Small intestine (tissue), 7 donors: ENCODE measurements at regions not wholly inside any gene's neighbourhood (a gene's known extent, or its start where the extent isn't known, plus 50 kb on each side); places are given as distances from the start of the nearest gene placed in this dataset.

Experiments used
- DNase-seq, 2 donors: peaks; one replicate each; pipeline versions ENCODE4 v3.0.0 to v3.0.0-alpha.2; 2013
- FAIRE-seq: peaks from 2 replicates; lab custom pipeline; 2012; peaks lifted over from hg19 to GRCh38; lab: Jason Lieb, UNC
- H3K27ac ChIP-seq, 3 donors: one replicate each; pipeline ENCODE4 v1.5.1; 2013; ENCODE audit warnings: low read length in 2 of 3, mild to moderate bottlenecking in 2 of 3, control low read depth in 1 of 3, inconsistent platforms in 1 of 3, low read depth in 1 of 3, moderate library complexity in 1 of 3
- H3K27me3 ChIP-seq, 3 donors: one replicate each; pipeline ENCODE4 v1.6.1; 2013; ENCODE audit warnings: low read length in 3 of 3, inconsistent platforms in 1 of 3; ENCODE audit not compliant: control insufficient read depth in 3 of 3, insufficient read depth in 3 of 3
- H3K36me3 ChIP-seq, 3 donors: one replicate each; pipeline ENCODE4 v1.6.1; 2013; ENCODE audit warnings: low read length in 3 of 3, inconsistent platforms in 1 of 3, low read depth in 1 of 3, mild to moderate bottlenecking in 1 of 3, moderate library complexity in 1 of 3; ENCODE audit not compliant: control insufficient read depth in 3 of 3, insufficient read depth in 2 of 3
- H3K4me1 ChIP-seq, 3 donors: one replicate each; pipeline ENCODE4 v1.6.1; 2013; ENCODE audit warnings: low read length in 2 of 3, inconsistent platforms in 1 of 3, low read depth in 1 of 3, mild to moderate bottlenecking in 1 of 3, moderate library complexity in 1 of 3; ENCODE audit not compliant: control insufficient read depth in 3 of 3, insufficient read depth in 2 of 3
- H3K4me3 ChIP-seq, 3 donors: one replicate each; pipeline ENCODE4 v1.5.1; 2013; ENCODE audit warnings: low read length in 3 of 3, control low read depth in 1 of 3, inconsistent platforms in 1 of 3, low read depth in 1 of 3, mild to moderate bottlenecking in 1 of 3, moderate library complexity in 1 of 3
- H3K9me3 ChIP-seq, 2 donors: one replicate each; pipeline ENCODE4 v1.6.1; 2013; ENCODE audit warnings: low read depth in 1 of 2, low read length in 1 of 2; ENCODE audit not compliant: control insufficient read depth in 2 of 2, insufficient read depth in 1 of 2
- WGBS, 3 donors: extraction: QIAGEN DNeasy Blood & Tissue Kit; methylation state at CpG; one replicate each; pipeline ENCODE4 v1.1.7; 2013; 5-methylcytosine and 5-hydroxymethylcytosine counted together
- donor health status: healthy with polysubstance abuse.
- donor health status: control.
- donor health status: control.
- donor health status: Bipolar disorder and iron deficiency.
- donor health status: healthy.

- H3K9me3 ChIP-seq = peaks cover 0 to 3% of the 10 kb centered on the region in 2 donors
- DNase-seq (no peak), FAIRE-seq (no peak)
- no peaks in the 10 kb centered on the region for H3K4me1 ChIP-seq
- no peak overlapping the region for H3K27ac ChIP-seq
- 62 to 69% (median 63%) methylated on average over 2 of the region's 2 CpGs for WGBS, 3 donors
- no peaks in the 10 kb centered on the region for H3K36me3 ChIP-seq
- no peak overlapping the region for H3K4me3 ChIP-seq
- no peaks in the 10 kb centered on the region for H3K27me3 ChIP-seq
These were observed 84.0 kb upstream of the KLF14 start for GRCh38 chr7:130818056-130818455.

- no peaks in the 10 kb centered on the region for H3K27me3 ChIP-seq
- DNase-seq (no peak), FAIRE-seq (no peak)
- no peaks in the 10 kb centered on the region for H3K4me1 ChIP-seq
- H3K4me3 ChIP-seq = no peak overlapping the region
- H3K27ac ChIP-seq = no peak overlapping the region
- H3K36me3 ChIP-seq = no peaks in the 10 kb centered on the region
- H3K9me3 ChIP-seq = peaks cover 0 to 3% of the 10 kb centered on the region in 2 donors
- 79 to 90% (median 90%) methylated on average over 3 of the region's 3 CpGs for whole genome bisulfite sequencing, 3 donors
These were observed 87.9 kb upstream of the KLF14 start for GRCh38 chr7:130821864-130822263.

- H3K4me3 ChIP-seq = no peak overlapping the region
- 1 to 24% (median 9%) methylated on average over 2 of the region's 2 CpGs for WGBS, 3 donors
- no peak for FAIRE-seq
These were observed 88.6 kb upstream of the KLF14 start for GRCh38 chr7:130822642-130823041.

GRCh38 chr7:130823060-130823459 is 89.1 kb upstream of the KLF14 start:
- no peaks in the 10 kb centered on the region for H3K27me3 ChIP-seq
- H3K4me1 ChIP-seq = no peaks in the 10 kb centered on the region
- H3K9me3 ChIP-seq = peaks cover 0 to under 1% of the 10 kb centered on the region in 2 donors
- no peak for FAIRE-seq
- H3K27ac ChIP-seq = no peak overlapping the region
- no peaks in the 10 kb centered on the region for H3K36me3 ChIP-seq
- no peak for DNase-seq
- WGBS, 3 donors = 90 to 93% (median 93%) methylated on average over 2 of the region's 2 CpGs
- H3K4me3 ChIP-seq = no peak overlapping the region

More at GRCh38 chr7:130822642-130823041, 88.6 kb upstream of the KLF14 start:
- Histone ChIP-seq H3K4me1 (no peaks in the 10 kb centered on the region), H3K9me3 (no peaks in the 10 kb centered on the region), H3K36me3 (no peaks in the 10 kb centered on the region), H3K27ac (no peak overlapping the region), H3K27me3 (no peaks in the 10 kb centered on the region)
- no peak for DNase-seq

GRCh38 chr7:130825819-130826218 is 91.8 kb upstream of the KLF14 start:
- Histone ChIP-seq H3K9me3 (peaks cover 0 to 3% of the 10 kb centered on the region in 2 donors), H3K27me3 (peaks cover 0 to 2% (median 0%) of the 10 kb centered on the region in 3 donors), H3K4me1 (no peaks in the 10 kb centered on the region), H3K27ac (no peak overlapping the region), H3K4me3 (no peak overlapping the region), H3K36me3 (no peaks in the 10 kb centered on the region)
- no peak for DNase-seq
- FAIRE-seq = no peak

GRCh38 chr7:130829415-130829814 is 95.4 kb upstream of the KLF14 start:
- Histone ChIP-seq H3K4me1 (no peaks in the 10 kb centered on the region), H3K9me3 (peaks cover 0 to 3% of the 10 kb centered on the region in 2 donors), H3K36me3 (no peaks in the 10 kb centered on the region), H3K27ac (no peak overlapping the region), H3K4me3 (no peak overlapping the region), H3K27me3 (peaks cover 0 to 2% (median 0%) of the 10 kb centered on the region in 3 donors)
- DNase-seq (no peak), FAIRE-seq (no peak)
- WGBS, 3 donors = 60 to 77% (median 75%) methylated on average over 2 of the region's 2 CpGs

GRCh38 chr7:130831322-130831721 is 97.3 kb upstream of the KLF14 start:
- Histone ChIP-seq H3K27ac (no peak overlapping the region), H3K27me3 (peaks cover 0 to 2% (median 0%) of the 10 kb centered on the region in 3 donors), H3K4me3 (no peak overlapping the region), H3K36me3 (no peaks in the 10 kb centered on the region), H3K4me1 (no peaks in the 10 kb centered on the region), H3K9me3 (peaks cover 0 to 3% of the 10 kb centered on the region in 2 donors)
- WGBS, 3 donors = 54 to 58% (median 56%) methylated on average over 3 of the region's 3 CpGs
- FAIRE-seq = no peak
- no peak for DNase-seq

DNA sequence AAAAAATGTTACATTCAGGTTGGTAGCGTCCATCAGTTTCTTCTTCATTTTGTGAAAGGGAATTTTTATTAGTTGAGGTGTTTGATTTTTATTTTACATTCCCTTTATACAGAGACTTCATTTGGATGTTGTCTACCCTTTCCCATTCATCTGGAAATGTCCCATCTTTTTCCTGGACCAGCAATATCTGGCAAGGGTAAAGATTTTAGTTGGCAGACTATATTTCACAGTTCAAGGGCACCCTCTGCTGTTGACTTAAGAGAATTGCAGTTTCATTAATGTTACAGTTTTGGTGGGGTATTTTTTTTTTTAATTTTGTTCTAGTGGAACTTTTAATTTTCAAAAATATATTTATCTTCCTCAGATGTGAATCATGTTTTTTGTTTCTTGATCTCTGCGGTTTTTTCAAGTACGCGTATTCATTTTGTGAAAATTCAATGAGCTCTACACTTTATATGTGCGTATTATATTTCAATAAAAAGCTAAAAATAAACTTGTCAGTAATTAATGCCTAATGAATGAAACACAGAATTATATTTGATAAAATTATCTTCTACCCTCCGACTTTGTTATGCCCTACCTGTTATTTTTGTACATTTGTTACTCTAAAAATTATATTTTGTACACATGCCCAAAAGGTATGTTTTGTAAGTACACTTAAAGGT is 97.9 kb upstream of the KLF14 start:
- Histone ChIP-seq H3K36me3 (no peaks in the 10 kb centered on the region), H3K4me1 (no peaks in the 10 kb centered on the region), H3K27ac (no peak overlapping the region), H3K27me3 (peaks cover 0 to 2% (median 0%) of the 10 kb centered on the region in 3 donors), H3K4me3 (no peak overlapping the region), H3K9me3 (peaks cover 0 to 3% of the 10 kb centered on the region in 2 donors)
- WGBS, 3 donors = 42 to 55% (median 46%) methylated on average over 6 of the region's 6 CpGs
- DNase-seq (peak; percentile 23 to 37), FAIRE-seq (peak; percentile 15)

DNA sequence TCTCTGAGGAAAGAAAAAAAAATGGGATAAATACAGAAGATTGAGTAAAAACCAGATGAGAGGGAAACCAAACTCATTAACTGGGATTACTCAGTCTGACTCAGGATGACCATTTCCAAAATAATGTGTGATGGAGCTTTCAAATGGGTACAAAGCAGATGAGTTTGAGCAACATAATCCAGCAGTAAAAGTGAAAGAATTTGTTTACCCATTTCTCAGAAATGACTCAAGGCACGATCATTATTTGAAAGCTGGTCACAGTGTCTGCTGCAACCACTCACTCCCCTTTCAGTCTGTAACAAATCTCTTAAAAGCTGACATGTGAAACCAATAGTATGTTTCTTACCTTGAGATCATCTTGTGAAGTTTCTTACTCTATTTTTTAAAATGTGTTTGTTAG is 104.7 kb upstream of the KLF14 start:
- Histone ChIP-seq H3K27ac (no peak overlapping the region), H3K9me3 (no peaks in the 10 kb centered on the region), H3K4me3 (no peak overlapping the region), H3K27me3 (no peaks in the 10 kb centered on the region), H3K36me3 (no peaks in the 10 kb centered on the region), H3K4me1 (no peaks in the 10 kb centered on the region)
- no peak for DNase-seq
- 46 to 60% (median 52%) methylated on average over 1 of the region's 1 CpG for WGBS, 3 donors
- FAIRE-seq = no peak
